Loucy (cell line): ENCODE measurements at regions not wholly inside any gene's neighbourhood (a gene's known extent, or its start where the extent isn't known, plus 50 kb on each side); places are given as distances from the start of the nearest gene placed in this dataset.

Experiments
- H2AFZ ChIP-seq: fragments of 200-600 bp; sonication (generic); 2 replicates; pipeline ENCODE4 v1.6.0; 2016; ENCODE audit warnings: antibody characterized with exemption, mild to moderate bottlenecking, low read length, moderate library complexity
- H3F3A ChIP-seq: fragments of 200-600 bp; 2 replicates; pipeline ENCODE4 v1.6.0; 2016; ENCODE audit warnings: antibody characterized with exemption, low read depth, mild to moderate bottlenecking
- H3K27me3 ChIP-seq: fragments of 200-600 bp; sonication (generic); 2 replicates; pipeline ENCODE4 v1.6.1; 2014; ENCODE audit warnings: low read length, mild to moderate bottlenecking; ENCODE audit not compliant: insufficient read depth, poor library complexity, severe bottlenecking
- H3K36me3 ChIP-seq: fragments of 200-600 bp; sonication (generic); 2 replicates; pipeline ENCODE4 v1.6.1; 2016; ENCODE audit warnings: low read length; ENCODE audit not compliant: insufficient read depth
- H3K4me1 ChIP-seq: fragments of 200-600 bp; sonication (generic); 2 replicates; pipeline ENCODE4 v1.5.1; 2014; ENCODE audit warnings: low read length, mild to moderate bottlenecking; ENCODE audit not compliant: insufficient read depth, poor library complexity, severe bottlenecking
- H3K4me2 ChIP-seq: fragments of 200-600 bp; sonication (generic); 2 replicates; pipeline ENCODE4 v1.6.0; 2014; ENCODE audit warnings: antibody characterized with exemption, low read length, low read depth, mild to moderate bottlenecking; ENCODE audit not compliant: poor library complexity, severe bottlenecking
- H3K4me3 ChIP-seq: fragments of 200-600 bp; sonication (generic); 2 replicates; pipeline ENCODE4 v1.5.1; 2014; ENCODE audit warnings: low read length, mild to moderate bottlenecking, mixed read lengths; ENCODE audit not compliant: poor library complexity, severe bottlenecking
- H3K79me2 ChIP-seq: fragments of 200-600 bp; sonication (generic); 2 replicates; pipeline ENCODE4 v1.6.1; 2014; ENCODE audit warnings: low read length; ENCODE audit not compliant: insufficient read depth
- H3K9ac ChIP-seq: fragments of 200-600 bp; sonication (generic); 2 replicates; pipeline ENCODE4 v1.6.0; 2014; ENCODE audit warnings: mild to moderate bottlenecking, low read depth, low read length, moderate library complexity; ENCODE audit not compliant: poor library complexity, severe bottlenecking
- H3K9me2 ChIP-seq: fragments of 200-600 bp; sonication (generic); replicated peaks from 2 replicates; pipeline ENCODE4 v1.6.1; 2016; ENCODE audit warnings: low read depth, low read length, mixed read lengths
- H3K9me3 ChIP-seq: fragments of 200-600 bp; sonication (generic); 2 replicates; pipeline ENCODE4 v1.6.1; 2014; ENCODE audit warnings: mild to moderate bottlenecking, antibody characterized with exemption, low read length, low read depth; ENCODE audit not compliant: insufficient read depth
- H4K20me1 ChIP-seq: fragments of 200-600 bp; sonication (generic); 2 replicates; pipeline ENCODE4 v1.6.0; 2014; ENCODE audit warnings: antibody characterized with exemption, low read length, mild to moderate bottlenecking; ENCODE audit not compliant: insufficient read depth, poor library complexity, severe bottlenecking
- EZH2phosphoT487 ChIP-seq: fragments of 200-600 bp; IDR thresholded peaks from 2 replicates; pipeline ENCODE4 v1.6.1; 2018; ENCODE audit warnings: antibody characterized with exemption, mild to moderate bottlenecking, moderate library complexity, borderline replicate concordance
- TF ChIP-seq, protein P1 (sequence below): fragments of 200-600 bp; sonication (generic); conservative IDR thresholded peaks from 2 replicates; pipeline ENCODE4 v1.5.1; 2014; ENCODE audit warnings: mild to moderate bottlenecking, antibody characterized with exemption, low read length

DNA sequence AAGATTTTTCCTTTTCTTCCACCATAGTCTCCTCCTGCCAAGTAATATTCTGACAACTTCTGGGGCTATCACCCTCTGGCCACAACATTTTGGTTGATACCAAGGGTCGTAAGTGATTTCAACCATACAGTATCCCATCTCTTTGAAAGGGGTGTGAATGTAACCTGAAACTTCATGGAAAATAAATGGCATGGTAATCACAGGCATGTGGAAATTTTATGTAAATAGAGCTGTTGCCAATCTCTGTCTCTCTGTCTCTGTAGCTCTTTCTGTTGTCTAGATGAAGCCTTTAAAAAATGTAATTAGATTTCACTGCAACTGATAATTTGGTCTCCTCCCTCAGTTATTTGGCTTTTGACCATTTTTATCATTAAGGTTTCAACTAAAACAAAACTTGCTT lies 125.6 kb upstream of the RPRM start:
- H3K27me3 ChIP-seq, result no peaks in the 10 kb centered on the region
- H3F3A ChIP-seq, result no peaks in the 10 kb centered on the region
- H3K79me2 ChIP-seq, result no peaks in the 10 kb centered on the region
- H3K9ac ChIP-seq, result no peak overlapping the region
- H3K9me2 ChIP-seq, result no peaks in the 10 kb centered on the region
- no peaks in the 10 kb centered on the region for H3K4me1 ChIP-seq
- no peak overlapping the region for H2AFZ ChIP-seq
- no peak overlapping the region for H3K4me3 ChIP-seq
- no peaks in the 10 kb centered on the region for H3K9me3 ChIP-seq
- no peak for TF ChIP-seq EZH2phosphoT487
- TF ChIP-seq, protein P1, sequence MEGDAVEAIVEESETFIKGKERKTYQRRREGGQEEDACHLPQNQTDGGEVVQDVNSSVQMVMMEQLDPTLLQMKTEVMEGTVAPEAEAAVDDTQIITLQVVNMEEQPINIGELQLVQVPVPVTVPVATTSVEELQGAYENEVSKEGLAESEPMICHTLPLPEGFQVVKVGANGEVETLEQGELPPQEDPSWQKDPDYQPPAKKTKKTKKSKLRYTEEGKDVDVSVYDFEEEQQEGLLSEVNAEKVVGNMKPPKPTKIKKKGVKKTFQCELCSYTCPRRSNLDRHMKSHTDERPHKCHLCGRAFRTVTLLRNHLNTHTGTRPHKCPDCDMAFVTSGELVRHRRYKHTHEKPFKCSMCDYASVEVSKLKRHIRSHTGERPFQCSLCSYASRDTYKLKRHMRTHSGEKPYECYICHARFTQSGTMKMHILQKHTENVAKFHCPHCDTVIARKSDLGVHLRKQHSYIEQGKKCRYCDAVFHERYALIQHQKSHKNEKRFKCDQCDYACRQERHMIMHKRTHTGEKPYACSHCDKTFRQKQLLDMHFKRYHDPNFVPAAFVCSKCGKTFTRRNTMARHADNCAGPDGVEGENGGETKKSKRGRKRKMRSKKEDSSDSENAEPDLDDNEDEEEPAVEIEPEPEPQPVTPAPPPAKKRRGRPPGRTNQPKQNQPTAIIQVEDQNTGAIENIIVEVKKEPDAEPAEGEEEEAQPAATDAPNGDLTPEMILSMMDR, result no peak
- no peaks in the 10 kb centered on the region for H3K36me3 ChIP-seq
- H4K20me1 ChIP-seq, result no peaks in the 10 kb centered on the region
- no peak overlapping the region for H3K4me2 ChIP-seq

DNA sequence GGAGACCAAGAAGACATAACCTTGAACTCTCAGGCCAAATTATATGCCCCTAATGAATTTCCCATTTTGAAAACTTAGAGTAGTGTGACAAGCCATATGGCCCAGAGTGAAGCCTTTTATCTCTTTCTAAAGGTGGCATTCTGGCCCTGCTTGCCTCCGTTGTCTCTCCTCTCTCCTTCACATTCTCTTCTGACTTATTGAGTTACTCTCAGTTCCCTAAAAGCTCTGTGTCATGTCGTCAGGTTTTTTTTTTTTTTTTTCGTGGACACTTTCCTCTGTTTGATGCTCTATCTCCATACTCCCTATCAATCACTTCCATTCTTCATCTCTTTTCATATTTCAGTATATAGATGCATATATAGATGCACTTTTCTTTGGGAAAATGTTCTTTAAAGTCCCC lies 128.1 kb upstream of the RPRM start:
- H3K9me3 ChIP-seq, result no peaks in the 10 kb centered on the region
- H3F3A ChIP-seq, result no peaks in the 10 kb centered on the region
- H3K9ac ChIP-seq, result no peak overlapping the region
- no peaks in the 10 kb centered on the region for H3K9me2 ChIP-seq
- no peak for TF ChIP-seq EZH2phosphoT487
- TF ChIP-seq, protein P1, result no peak
- no peaks in the 10 kb centered on the region for H3K27me3 ChIP-seq
- H4K20me1 ChIP-seq, result no peaks in the 10 kb centered on the region
- H3K36me3 ChIP-seq, result no peaks in the 10 kb centered on the region
- H3K79me2 ChIP-seq, result no peaks in the 10 kb centered on the region
- no peak overlapping the region for H3K4me2 ChIP-seq
- no peaks in the 10 kb centered on the region for H3K4me1 ChIP-seq
- H2AFZ ChIP-seq, result no peak overlapping the region
- H3K4me3 ChIP-seq, result no peak overlapping the region

DNA sequence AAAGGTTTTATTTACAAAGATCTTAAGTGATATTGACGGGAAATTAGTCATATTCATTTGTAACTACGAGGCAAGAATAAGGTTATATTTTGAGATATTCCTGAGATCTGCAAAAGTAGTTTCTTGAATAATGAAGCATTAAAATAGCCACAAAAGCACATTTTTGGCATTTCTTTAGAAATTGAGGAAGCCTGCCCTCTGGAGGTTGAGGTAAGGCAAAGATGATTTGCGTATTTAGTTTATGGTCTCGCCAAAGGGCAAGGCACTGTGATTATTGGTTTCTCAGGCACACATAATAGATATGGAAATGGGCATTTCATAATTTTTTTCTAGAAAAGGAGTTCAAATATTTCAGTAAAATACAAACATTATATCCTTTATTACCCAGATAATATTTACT lies 143.7 kb upstream of the RPRM start:
- H3K4me2 ChIP-seq, result no peak overlapping the region
- no peaks in the 10 kb centered on the region for H3K9me2 ChIP-seq
- H3K4me3 ChIP-seq, result no peak overlapping the region
- no peak overlapping the region for H2AFZ ChIP-seq
- no peaks in the 10 kb centered on the region for H3F3A ChIP-seq
- H3K4me1 ChIP-seq, result no peaks in the 10 kb centered on the region
- no peaks in the 10 kb centered on the region for H3K79me2 ChIP-seq
- no peak overlapping the region for H3K9ac ChIP-seq
- H3K36me3 ChIP-seq, result no peaks in the 10 kb centered on the region
- TF ChIP-seq, protein P1, result peak; percentile 18; the same call in 1 of the 2 replicates
- no peak for TF ChIP-seq EZH2phosphoT487
- no peaks in the 10 kb centered on the region for H3K9me3 ChIP-seq
- H4K20me1 ChIP-seq, result no peaks in the 10 kb centered on the region
- H3K27me3 ChIP-seq, result no peaks in the 10 kb centered on the region
